ENCODE measurements at regions not wholly inside any gene's neighbourhood (a gene's known extent, or its start where the extent isn't known, plus 50 kb on each side); places are given as distances from the start of the nearest gene placed in this dataset.

DNA sequence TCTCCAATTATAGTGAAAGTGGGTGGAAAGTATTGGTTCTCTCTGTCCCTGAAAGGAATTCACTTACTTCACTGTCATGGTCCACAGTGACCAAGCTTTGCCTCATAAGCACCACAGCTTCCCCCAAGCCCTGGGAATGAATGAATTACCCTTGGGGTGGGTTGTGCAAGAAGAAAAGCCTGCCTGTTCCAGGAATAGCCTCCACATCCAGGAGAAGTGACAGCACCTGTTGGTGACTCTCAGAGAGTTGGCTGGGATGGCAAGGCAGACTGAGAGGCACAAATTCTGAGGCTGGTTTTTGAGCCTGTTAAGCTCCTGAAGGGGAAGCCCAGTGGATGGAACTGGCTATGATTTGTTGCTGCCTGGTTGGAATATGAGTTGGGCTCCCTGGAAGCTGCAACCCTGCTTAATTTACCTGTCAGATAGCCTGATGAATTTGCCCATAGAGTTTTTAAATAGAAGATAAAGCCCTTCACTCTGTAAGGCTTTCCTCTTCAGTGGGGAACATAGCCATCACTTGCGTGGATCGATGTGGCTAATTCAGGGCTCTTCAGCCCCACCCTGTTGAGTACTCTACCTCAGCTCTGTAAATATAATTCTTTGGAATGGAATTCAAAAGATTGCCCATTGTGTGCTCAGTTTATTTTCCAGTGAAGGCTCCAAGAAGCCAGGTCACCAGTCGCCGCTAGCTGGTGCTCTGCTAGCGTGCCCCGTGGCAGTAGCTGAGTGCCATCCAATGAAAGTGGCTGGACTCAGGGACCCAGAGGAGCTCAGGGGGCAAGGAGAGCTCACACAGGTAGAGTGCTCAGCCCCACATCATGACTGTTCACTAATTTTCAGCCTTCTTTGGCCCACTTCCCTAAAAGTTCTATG is 479.3 kb downstream of the IRS1 start:
- Histone ChIP-seq H3K9me3 (no peaks in the 10 kb centered on the region), H3K4me3 (no peak overlapping the region), H3K4me1 (ENCODE audit: low read depth) (no peaks in the 10 kb centered on the region), H3K36me3 (ENCODE audit: low read depth) (no peaks in the 10 kb centered on the region)
- intact Hi-C loops (cut with DNase I, micrococcal nuclease) = no loop called here
- TF ChIP-seq, protein P1, sequence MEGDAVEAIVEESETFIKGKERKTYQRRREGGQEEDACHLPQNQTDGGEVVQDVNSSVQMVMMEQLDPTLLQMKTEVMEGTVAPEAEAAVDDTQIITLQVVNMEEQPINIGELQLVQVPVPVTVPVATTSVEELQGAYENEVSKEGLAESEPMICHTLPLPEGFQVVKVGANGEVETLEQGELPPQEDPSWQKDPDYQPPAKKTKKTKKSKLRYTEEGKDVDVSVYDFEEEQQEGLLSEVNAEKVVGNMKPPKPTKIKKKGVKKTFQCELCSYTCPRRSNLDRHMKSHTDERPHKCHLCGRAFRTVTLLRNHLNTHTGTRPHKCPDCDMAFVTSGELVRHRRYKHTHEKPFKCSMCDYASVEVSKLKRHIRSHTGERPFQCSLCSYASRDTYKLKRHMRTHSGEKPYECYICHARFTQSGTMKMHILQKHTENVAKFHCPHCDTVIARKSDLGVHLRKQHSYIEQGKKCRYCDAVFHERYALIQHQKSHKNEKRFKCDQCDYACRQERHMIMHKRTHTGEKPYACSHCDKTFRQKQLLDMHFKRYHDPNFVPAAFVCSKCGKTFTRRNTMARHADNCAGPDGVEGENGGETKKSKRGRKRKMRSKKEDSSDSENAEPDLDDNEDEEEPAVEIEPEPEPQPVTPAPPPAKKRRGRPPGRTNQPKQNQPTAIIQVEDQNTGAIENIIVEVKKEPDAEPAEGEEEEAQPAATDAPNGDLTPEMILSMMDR (IDR thresholded peaks at IDR 0.05) = no peak
- ATAC-seq (no peak), DNase-seq (no peak)

DNA sequence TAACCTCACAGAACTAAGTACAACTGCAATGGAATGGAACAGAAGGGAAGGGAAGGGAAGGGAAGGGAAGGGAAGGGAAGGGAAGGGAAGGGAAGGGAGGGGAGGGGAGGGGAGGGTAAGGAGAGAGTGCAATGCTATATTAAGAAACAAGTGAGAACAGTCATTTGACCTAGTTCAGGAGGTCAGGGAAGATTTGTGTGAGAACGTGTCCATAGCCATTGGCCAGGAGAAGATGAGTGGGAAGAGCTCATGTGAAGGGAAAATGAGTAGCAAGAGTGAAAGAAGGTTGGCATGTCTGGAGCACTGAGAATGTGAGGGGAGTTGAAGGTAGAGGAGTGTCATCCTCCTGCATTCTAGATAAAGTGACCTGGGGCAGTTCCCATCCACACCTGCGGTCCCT is 481.6 kb downstream of the IRS1 start:
- Histone ChIP-seq H3K4me3 (no peak overlapping the region), H3K4me1 (ENCODE audit: low read depth) (no peaks in the 10 kb centered on the region), H3K36me3 (ENCODE audit: low read depth) (no peaks in the 10 kb centered on the region), H3K9me3 (no peaks in the 10 kb centered on the region)
- ATAC-seq = no peak
- TF ChIP-seq, protein P1 (IDR thresholded peaks at IDR 0.05) = no peak
- intact Hi-C loops (cut with DNase I, micrococcal nuclease) = no loop called here
- DNase-seq = no peak

DNA sequence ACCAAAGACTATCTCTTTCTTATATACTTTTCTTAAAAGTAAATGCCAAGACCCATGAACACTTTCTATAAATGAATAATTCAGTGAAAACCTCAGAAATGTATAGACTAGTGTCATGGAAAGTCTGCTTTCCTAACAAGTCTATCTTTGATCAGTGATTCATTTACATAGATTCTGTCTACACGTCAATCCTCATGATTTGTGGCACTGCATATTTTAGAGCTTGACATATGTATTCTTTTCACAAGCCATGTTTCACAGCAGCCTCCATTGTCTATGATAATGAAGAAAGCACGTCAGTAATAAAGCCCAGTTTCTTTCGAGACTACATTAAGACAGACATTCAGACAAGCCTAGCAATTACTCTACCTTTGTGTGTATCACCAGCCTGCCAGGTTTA is 486.6 kb downstream of the IRS1 start:
- DNase-seq (no peak), ATAC-seq (no peak)
- Histone ChIP-seq H3K4me1 (ENCODE audit: low read depth) (no peaks in the 10 kb centered on the region), H3K9me3 (no peaks in the 10 kb centered on the region), H3K4me3 (no peak overlapping the region), H3K36me3 (ENCODE audit: low read depth) (no peaks in the 10 kb centered on the region)
- TF ChIP-seq, protein P1 (IDR thresholded peaks at IDR 0.05) = no peak
- intact Hi-C loops (cut with DNase I, micrococcal nuclease) = no loop called here

DNA sequence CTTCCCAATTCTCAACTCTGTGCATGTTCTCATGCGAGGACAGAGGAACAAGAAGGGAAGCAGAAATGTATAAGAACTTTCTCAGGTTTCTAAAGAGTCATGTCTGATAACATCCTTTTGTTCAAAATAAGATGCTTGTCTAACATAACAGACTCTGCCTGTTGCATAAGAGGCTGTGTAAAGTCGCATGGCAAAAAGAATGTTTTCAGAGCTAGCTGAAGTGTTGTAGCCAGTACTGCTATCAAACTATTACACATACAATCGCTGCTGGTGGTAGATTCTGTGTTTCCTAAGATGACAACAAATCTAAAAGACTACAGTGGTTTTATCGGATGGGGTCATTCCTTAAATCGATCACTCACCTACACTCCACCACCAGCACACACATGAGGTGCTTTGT is 487.5 kb downstream of the IRS1 start:
- DNase-seq (no peak), ATAC-seq (no peak)
- H3K4me3 ChIP-seq = no peak overlapping the region
- H3K36me3 ChIP-seq (ENCODE audit: low read depth) = no peaks in the 10 kb centered on the region
- intact Hi-C loops (cut with DNase I, micrococcal nuclease) = no loop called here
- no peaks in the 10 kb centered on the region for H3K9me3 ChIP-seq
- no peaks in the 10 kb centered on the region for H3K4me1 ChIP-seq (ENCODE audit: low read depth)
- TF ChIP-seq, protein P1 (IDR thresholded peaks at IDR 0.05) = no peak

DNA sequence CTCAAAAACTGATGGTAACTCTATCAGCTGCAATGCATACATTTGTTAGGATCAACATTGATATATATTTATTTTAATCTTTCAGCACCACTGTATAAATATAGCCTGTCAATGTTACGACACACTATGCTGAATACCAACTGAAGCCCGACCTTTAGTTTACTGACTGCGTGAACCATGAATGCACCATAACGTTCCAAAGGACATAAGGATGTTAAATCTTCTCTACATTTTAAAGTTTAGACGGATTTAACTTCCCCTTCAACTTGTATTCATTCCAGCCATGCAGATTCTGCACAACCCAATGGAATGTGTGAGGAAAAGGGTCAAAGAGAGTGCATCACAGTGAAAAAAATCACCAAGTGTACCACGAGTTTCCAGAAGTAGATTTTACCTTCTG is 489.5 kb downstream of the IRS1 start:
- H3K9me3 ChIP-seq = no peaks in the 10 kb centered on the region
- no peak for ATAC-seq
- H3K36me3 ChIP-seq (ENCODE audit: low read depth) = no peaks in the 10 kb centered on the region
- DNase-seq = no peak
- H3K4me3 ChIP-seq = no peak overlapping the region
- TF ChIP-seq, protein P1 (IDR thresholded peaks at IDR 0.05) = no peak
- H3K4me1 ChIP-seq (ENCODE audit: low read depth) = no peaks in the 10 kb centered on the region
- intact Hi-C loops (cut with DNase I, micrococcal nuclease) = no loop called here
